ENCODE measurements at regions not wholly inside any gene's neighbourhood (a gene's known extent, or its start where the extent isn't known, plus 50 kb on each side); places are given as distances from the start of the nearest gene placed in this dataset.

DNA sequence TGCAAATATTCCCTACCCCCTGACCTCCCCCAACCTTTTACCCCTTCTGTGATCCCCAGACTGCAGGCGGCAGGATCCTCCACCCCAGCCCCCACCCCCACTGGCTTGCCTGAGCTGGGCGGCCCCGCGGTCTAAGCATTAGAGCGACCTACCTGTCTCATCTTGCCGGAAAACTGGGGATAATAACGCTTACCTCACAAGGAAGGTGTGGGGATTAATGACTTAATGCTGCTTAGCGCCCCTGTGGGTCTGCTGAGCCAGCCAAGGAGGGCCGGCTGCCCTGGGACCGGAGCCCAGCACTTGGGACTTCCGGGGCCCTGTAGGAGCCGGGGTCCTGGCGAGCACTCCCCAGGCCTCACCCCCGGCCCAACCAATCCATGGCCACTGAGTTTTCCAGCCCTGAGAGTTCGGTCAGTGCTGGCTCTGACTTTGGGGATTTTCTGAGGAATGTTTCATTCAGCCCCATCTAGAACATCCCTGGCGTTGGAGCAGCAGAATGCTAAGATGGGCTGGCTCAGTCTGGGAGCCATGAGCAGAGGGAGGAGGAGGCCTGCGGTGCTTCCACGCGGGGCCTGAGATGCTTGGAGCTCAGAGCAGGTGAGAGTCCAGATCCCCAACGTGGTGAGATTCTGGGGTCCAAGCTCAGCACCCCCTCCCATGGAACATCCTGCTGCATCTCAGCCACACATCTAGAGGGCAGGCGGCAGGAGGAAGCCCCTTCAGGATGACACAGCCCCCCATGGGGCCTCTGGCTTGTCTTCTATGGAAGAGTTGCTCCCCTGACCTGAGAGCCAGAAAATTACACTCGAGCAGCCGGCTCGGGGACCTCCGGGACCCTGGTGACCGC lies 97.9 kb downstream of the RIPK4 start:
- TF ChIP-seq, protein P1, sequence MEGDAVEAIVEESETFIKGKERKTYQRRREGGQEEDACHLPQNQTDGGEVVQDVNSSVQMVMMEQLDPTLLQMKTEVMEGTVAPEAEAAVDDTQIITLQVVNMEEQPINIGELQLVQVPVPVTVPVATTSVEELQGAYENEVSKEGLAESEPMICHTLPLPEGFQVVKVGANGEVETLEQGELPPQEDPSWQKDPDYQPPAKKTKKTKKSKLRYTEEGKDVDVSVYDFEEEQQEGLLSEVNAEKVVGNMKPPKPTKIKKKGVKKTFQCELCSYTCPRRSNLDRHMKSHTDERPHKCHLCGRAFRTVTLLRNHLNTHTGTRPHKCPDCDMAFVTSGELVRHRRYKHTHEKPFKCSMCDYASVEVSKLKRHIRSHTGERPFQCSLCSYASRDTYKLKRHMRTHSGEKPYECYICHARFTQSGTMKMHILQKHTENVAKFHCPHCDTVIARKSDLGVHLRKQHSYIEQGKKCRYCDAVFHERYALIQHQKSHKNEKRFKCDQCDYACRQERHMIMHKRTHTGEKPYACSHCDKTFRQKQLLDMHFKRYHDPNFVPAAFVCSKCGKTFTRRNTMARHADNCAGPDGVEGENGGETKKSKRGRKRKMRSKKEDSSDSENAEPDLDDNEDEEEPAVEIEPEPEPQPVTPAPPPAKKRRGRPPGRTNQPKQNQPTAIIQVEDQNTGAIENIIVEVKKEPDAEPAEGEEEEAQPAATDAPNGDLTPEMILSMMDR (IDR thresholded peaks at IDR 0.05), result no peak
- no peak for TF ChIP-seq POLR2A (IDR thresholded peaks at IDR 0.05)
